ENCODE measurements at regions not wholly inside any gene's neighbourhood (a gene's known extent, or its start where the extent isn't known, plus 50 kb on each side); places are given as distances from the start of the nearest gene placed in this dataset.

DNA sequence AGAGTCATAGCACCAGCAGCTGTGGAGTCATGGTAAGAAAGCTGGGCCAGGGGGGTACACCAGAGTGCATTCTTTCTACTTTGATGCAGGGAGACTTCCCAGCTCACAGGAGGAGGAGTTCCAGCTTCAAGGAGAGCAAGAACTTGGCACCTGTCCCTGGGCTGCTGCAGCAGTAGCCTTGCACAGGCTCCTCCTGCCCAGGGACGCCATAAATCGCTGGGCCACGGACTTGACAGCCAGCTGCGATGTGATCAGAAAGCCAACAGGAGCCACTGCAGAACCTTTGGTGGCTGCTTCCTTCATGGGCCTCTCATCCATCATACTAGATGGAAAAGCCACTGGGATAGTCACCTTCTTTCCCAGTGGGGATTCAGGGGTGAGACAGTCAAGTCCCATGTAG is 234.7 kb downstream of the NMUR2 start:
- TF ChIP-seq CTCF (IDR thresholded peaks at IDR 0.05; ENCODE audit: extremely low read depth in 1 of 2, insufficient read depth in 1 of 2, low read depth in 1 of 2, low read length in 2 of 2) (no peak), FOS (IDR thresholded peaks at IDR 0.05; ENCODE audit: borderline replicate concordance, insufficient read depth, low read length) (no peak), MYC (IDR thresholded peaks at IDR 0.05; ENCODE audit: low read depth, low read length) (no peak), GATA2 (IDR thresholded peaks at IDR 0.05; ENCODE audit: insufficient read depth, insufficient read length, low read depth, low read length) (no peak), POLR2AphosphoS5 (IDR thresholded peaks at IDR 0.05; ENCODE audit: insufficient read depth, low read depth, low read length) (no peak), POLR2A (IDR thresholded peaks at IDR 0.05; ENCODE audit: low read depth, low read length) (no peak)

All from endothelial cell of umbilical vein (primary cell).